ENCODE measurements at regions not wholly inside any gene's neighbourhood (a gene's known extent, or its start where the extent isn't known, plus 50 kb on each side); places are given as distances from the start of the nearest gene placed in this dataset.
A peak's percentile ranks its signal among the peaks of the same experiment; 100 is the strongest.

DNA sequence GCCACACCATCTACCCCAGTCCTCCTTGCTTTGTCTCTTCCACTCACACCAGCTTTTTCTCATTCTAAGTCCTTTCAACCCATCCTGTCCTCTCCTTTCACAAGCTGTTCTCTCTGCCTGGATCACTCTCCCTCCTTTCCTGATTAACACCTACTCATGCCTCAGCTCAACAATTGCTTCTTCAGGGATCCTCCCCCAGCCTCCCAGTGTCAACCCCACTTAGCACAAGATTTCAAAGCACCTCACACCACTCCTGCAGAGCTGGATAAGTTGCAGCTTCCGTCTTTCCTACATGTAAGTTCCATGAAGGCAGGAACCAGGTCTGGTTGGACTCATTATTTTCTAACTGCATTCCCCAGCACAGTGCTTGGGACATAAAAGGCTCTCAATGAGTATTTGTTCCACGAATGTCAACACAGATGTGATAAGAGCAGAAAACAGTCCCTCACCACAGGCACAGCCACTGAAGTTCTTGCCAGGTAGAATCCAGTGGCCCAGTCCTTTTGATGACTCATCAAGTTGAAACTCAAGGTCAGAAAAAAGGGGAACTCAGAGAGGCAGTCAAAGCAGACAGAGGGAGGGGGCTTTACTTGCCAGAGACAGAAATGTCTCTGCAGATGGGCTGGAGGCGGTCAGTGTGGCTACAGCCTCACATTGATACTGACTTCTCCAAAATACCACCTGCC is 193.4 kb upstream of the PRDM1 start:
- no peak overlapping the region for H3K27ac Mint-ChIP-seq
- no peak for ATAC-seq
- H3K4me2 ChIP-seq: no peak overlapping the region

More for the DNA sequence above, 193.4 kb upstream of the PRDM1 start:
- Histone ChIP-seq H3F3A (replicated peaks; ENCODE audit: low read depth) (no peaks in the 10 kb centered on the region), H3K79me2 (replicated peaks; ENCODE audit: insufficient read depth) (no peaks in the 10 kb centered on the region), H3K36me3 (ENCODE audit: insufficient read depth) (no peaks in the 10 kb centered on the region), H2AFZ (0 out of 2 replicates have a peak overlapping the region, but pooled peaks have one; percentile 43), H3K4me3 (no peak overlapping the region), H3K4me1 (ENCODE audit: insufficient read depth) (peaks cover 8% of the 10 kb centered on the region; the same call in 1 of the 2 replicates), H3K27me3 (ENCODE audit: insufficient read depth) (no peaks in the 10 kb centered on the region), H3K9me2 (ENCODE audit: insufficient read depth) (peaks cover 4% of the 10 kb centered on the region; the same call in 1 of the 2 replicates), H3K27ac (ENCODE audit: low read depth) (no peak overlapping the region), H4K20me1 (replicated peaks; ENCODE audit: insufficient read depth) (no peaks in the 10 kb centered on the region)
- TF ChIP-seq ZNF462 (CRISPR knock-in tag; IDR thresholded peaks at IDR 0.05): no peak
- no peak overlapping the region for H3K4me3 Mint-ChIP-seq
- no peaks in the 10 kb centered on the region for H3K36me3 Mint-ChIP-seq (ENCODE audit: low read depth)
- H3K4me1 Mint-ChIP-seq: peaks cover under 1% of the 10 kb centered on the region; the same call in 2 of the 3 replicates
- H3K9me3 Mint-ChIP-seq: peaks cover 15% of the 10 kb centered on the region; the same call in 2 of the 3 replicates
- DNase-seq (ENCODE audit: low spot score): no peak
- peaks cover 2% of the 10 kb centered on the region for H3K27me3 Mint-ChIP-seq (ENCODE audit: insufficient read depth, low read depth, poor library complexity)
